Putamen (tissue), 1 donor: ENCODE measurements at regions not wholly inside any gene's neighbourhood (a gene's known extent, or its start where the extent isn't known, plus 50 kb on each side); places are given as distances from the start of the nearest gene placed in this dataset.
A peak's percentile ranks its signal among the peaks of the same experiment; 100 is the strongest.
"Not testable (repeated sequence)": the region's sequence is repeated elsewhere in the genome, so short reads cannot be mapped to it uniquely, and the experiment has no call there.

Source experiments
- DNase-seq: peaks from one replicate; pipeline ENCODE4 v3.0.0-alpha.2; 2016; ENCODE audit warnings: low spot score

GRCh38 chr16:75924397-75924796 lies 198.1 kb upstream of the CPHXL start:
- DNase-seq, result no peak

- no peak for DNase-seq
Observed at GRCh38 chr16:75927810-75928209, 201.5 kb upstream of the CPHXL start.

GRCh38 chr16:75928295-75928694 lies 202.0 kb upstream of the CPHXL start:
- no peak for DNase-seq

GRCh38 chr16:75929046-75929445 lies 202.8 kb upstream of the CPHXL start:
- DNase-seq, result no peak

GRCh38 chr16:75931043-75931442 lies 204.8 kb upstream of the CPHXL start:
- DNase-seq, result no peak

- no peak for DNase-seq
Observed at GRCh38 chr16:75931970-75932369, 205.7 kb upstream of the CPHXL start.

- DNase-seq, result no peak
Observed at GRCh38 chr16:75938818-75939217, 212.5 kb upstream of the CPHXL start.

- no peak for DNase-seq
Observed at GRCh38 chr16:75942351-75942750, 216.1 kb upstream of the CPHXL start.

- DNase-seq, result no peak
Observed at GRCh38 chr16:75942936-75943335, 216.6 kb upstream of the CPHXL start.

- DNase-seq, result no peak
Observed at GRCh38 chr16:75943705-75944514, 217.6 kb upstream of the CPHXL start.

- DNase-seq, result no peak
Observed at GRCh38 chr16:75945916-75946457, 219.7 kb upstream of the CPHXL start.

- peak; percentile 34 for DNase-seq
Observed at GRCh38 chr16:75947626-75948239, 221.4 kb upstream of the CPHXL start.

- peak; percentile 73 for DNase-seq
Observed at GRCh38 chr16:75948441-75948840, 222.2 kb upstream of the CPHXL start.

- peak; percentile 35 for DNase-seq
Observed at GRCh38 chr16:75948886-75949285, 222.6 kb upstream of the CPHXL start.

- DNase-seq, result no peak
Observed at GRCh38 chr16:75952124-75952523, 225.8 kb upstream of the CPHXL start.

GRCh38 chr16:75957870-75958269 lies 231.6 kb upstream of the CPHXL start:
- no peak for DNase-seq

- peak; percentile 46 for DNase-seq
Observed at GRCh38 chr16:75965504-75966374, 239.4 kb upstream of the CPHXL start.

- not testable (repeated sequence) for DNase-seq
Observed at GRCh38 chr16:75969120-75969519, 242.8 kb upstream of the CPHXL start.

- DNase-seq, result no peak
Observed at GRCh38 chr16:75971334-75971733, 245.0 kb upstream of the CPHXL start.

- DNase-seq, result no peak
Observed at GRCh38 chr16:75983296-75983695, 257.0 kb upstream of the CPHXL start.

GRCh38 chr16:75983741-75984381 lies 257.6 kb upstream of the CPHXL start:
- DNase-seq, result no peak

GRCh38 chr16:75987323-75987722 lies 261.0 kb upstream of the CPHXL start:
- no peak for DNase-seq
